ENCODE measurements at regions not wholly inside any gene's neighbourhood (a gene's known extent, or its start where the extent isn't known, plus 50 kb on each side); places are given as distances from the start of the nearest gene placed in this dataset.

DNA sequence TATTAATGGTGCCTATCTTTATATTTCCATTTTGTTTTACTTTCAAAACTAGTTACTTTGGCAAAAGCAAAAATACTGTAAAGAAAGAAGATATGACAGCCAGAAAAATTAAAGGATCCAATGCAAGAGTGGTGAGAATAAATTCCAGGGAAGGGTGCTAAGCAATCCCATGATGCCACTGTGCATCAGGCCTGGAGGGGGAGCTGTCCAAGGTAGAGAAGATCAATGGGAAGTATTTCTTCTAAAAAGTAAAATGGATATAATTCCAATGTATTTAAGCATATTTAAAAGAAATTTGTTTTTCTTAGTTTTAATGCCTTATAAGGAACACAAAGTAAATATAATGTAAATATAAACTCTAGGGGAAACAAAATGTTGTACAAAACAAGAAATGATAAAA lies 1382.2 kb upstream of the B3GALT2 start:
- TF ChIP-seq, protein P1, sequence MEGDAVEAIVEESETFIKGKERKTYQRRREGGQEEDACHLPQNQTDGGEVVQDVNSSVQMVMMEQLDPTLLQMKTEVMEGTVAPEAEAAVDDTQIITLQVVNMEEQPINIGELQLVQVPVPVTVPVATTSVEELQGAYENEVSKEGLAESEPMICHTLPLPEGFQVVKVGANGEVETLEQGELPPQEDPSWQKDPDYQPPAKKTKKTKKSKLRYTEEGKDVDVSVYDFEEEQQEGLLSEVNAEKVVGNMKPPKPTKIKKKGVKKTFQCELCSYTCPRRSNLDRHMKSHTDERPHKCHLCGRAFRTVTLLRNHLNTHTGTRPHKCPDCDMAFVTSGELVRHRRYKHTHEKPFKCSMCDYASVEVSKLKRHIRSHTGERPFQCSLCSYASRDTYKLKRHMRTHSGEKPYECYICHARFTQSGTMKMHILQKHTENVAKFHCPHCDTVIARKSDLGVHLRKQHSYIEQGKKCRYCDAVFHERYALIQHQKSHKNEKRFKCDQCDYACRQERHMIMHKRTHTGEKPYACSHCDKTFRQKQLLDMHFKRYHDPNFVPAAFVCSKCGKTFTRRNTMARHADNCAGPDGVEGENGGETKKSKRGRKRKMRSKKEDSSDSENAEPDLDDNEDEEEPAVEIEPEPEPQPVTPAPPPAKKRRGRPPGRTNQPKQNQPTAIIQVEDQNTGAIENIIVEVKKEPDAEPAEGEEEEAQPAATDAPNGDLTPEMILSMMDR (IDR thresholded peaks at IDR 0.05) = no peak
- TF ChIP-seq POLR2AphosphoS5 (IDR thresholded peaks at IDR 0.05) (no peak), POLR2A (IDR thresholded peaks at IDR 0.05) (no peak)
